ENCODE measurements at regions not wholly inside any gene's neighbourhood (a gene's known extent, or its start where the extent isn't known, plus 50 kb on each side); places are given as distances from the start of the nearest gene placed in this dataset.

- Histone ChIP-seq H3K4me1 (ENCODE audit: insufficient read depth, insufficient read length) (no peaks in the 10 kb centered on the region), H3K9ac (ENCODE audit: insufficient read length, low read depth) (no peak overlapping the region), H3K27me3 (ENCODE audit: insufficient read depth, insufficient read length) (no peaks in the 10 kb centered on the region), H3K4me3 (ENCODE audit: insufficient read length, low read depth) (no peak overlapping the region), H3K36me3 (ENCODE audit: insufficient read depth, insufficient read length, low read length) (no peaks in the 10 kb centered on the region), H3K9me3 (ENCODE audit: insufficient read depth, low read length) (no peaks in the 10 kb centered on the region)
- no peak for DNase-seq (ENCODE audit: low read depth, low spot score)
- TF ChIP-seq SUZ12 (IDR thresholded peaks at IDR 0.05; ENCODE audit: extremely low read depth, insufficient read depth, insufficient read length) (no peak), YY1 (IDR thresholded peaks at IDR 0.05; ENCODE audit: insufficient read depth, insufficient read length) (no peak), ZNF274 (IDR thresholded peaks at IDR 0.05; ENCODE audit: low read depth, low read length) (no peak)
These were observed 450.1 kb downstream of the COL12A1 start for GRCh38 chr6:74755778-74756177.

GRCh38 chr6:74755196-74755595 lies 450.7 kb downstream of the COL12A1 start:
- no peak overlapping the region for H3K9ac ChIP-seq (ENCODE audit: insufficient read length, low read depth)
- H3K27me3 ChIP-seq (ENCODE audit: insufficient read depth, insufficient read length), result no peaks in the 10 kb centered on the region
- no peaks in the 10 kb centered on the region for H3K4me1 ChIP-seq (ENCODE audit: insufficient read depth, insufficient read length)
- no peak overlapping the region for H3K4me3 ChIP-seq (ENCODE audit: insufficient read length, low read depth)
- no peaks in the 10 kb centered on the region for H3K36me3 ChIP-seq (ENCODE audit: insufficient read depth, insufficient read length, low read length)
- no peak for DNase-seq (ENCODE audit: low read depth, low spot score)
- TF ChIP-seq ZNF274 (IDR thresholded peaks at IDR 0.05; ENCODE audit: low read depth, low read length), result no peak
- TF ChIP-seq YY1 (IDR thresholded peaks at IDR 0.05; ENCODE audit: insufficient read depth, insufficient read length), result no peak
- TF ChIP-seq SUZ12 (IDR thresholded peaks at IDR 0.05; ENCODE audit: extremely low read depth, insufficient read depth, insufficient read length), result no peak
- no peaks in the 10 kb centered on the region for H3K9me3 ChIP-seq (ENCODE audit: insufficient read depth, low read length)

- no peak overlapping the region for H3K9ac ChIP-seq (ENCODE audit: insufficient read length, low read depth)
- H3K4me3 ChIP-seq (ENCODE audit: insufficient read length, low read depth), result no peak overlapping the region
- H3K9me3 ChIP-seq (ENCODE audit: insufficient read depth, low read length), result no peaks in the 10 kb centered on the region
- no peaks in the 10 kb centered on the region for H3K4me1 ChIP-seq (ENCODE audit: insufficient read depth, insufficient read length)
- H3K36me3 ChIP-seq (ENCODE audit: insufficient read depth, insufficient read length, low read length), result no peaks in the 10 kb centered on the region
- DNase-seq (ENCODE audit: low read depth, low spot score), result no peak
- no peak for TF ChIP-seq ZNF274 (IDR thresholded peaks at IDR 0.05; ENCODE audit: low read depth, low read length)
- no peak for TF ChIP-seq SUZ12 (IDR thresholded peaks at IDR 0.05; ENCODE audit: extremely low read depth, insufficient read depth, insufficient read length)
- no peak for TF ChIP-seq YY1 (IDR thresholded peaks at IDR 0.05; ENCODE audit: insufficient read depth, insufficient read length)
- H3K27me3 ChIP-seq (ENCODE audit: insufficient read depth, insufficient read length), result no peaks in the 10 kb centered on the region
These were observed 451.8 kb downstream of the COL12A1 start for GRCh38 chr6:74753883-74754600.

DNA sequence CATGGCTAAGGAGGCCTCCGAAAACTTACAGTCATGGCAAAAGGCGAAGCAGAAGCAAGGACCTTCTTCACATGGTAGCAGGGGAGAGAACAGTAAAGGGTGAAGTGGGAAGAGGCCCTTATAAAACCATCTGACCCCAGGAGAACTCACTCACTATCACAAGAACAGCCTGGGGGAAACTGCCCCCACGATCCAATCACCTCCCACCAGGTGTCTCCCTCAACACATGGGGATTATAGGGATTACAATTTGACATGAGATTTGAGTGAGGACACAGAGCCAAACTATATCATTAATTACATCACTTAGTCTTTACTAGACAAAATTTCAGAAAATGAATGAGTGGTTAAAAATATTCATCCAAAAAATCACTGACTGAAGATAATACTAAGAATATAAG lies 453.6 kb downstream of the COL12A1 start:
- no peak overlapping the region for H3K9ac ChIP-seq (ENCODE audit: insufficient read length, low read depth)
- no peak overlapping the region for H3K4me3 ChIP-seq (ENCODE audit: insufficient read length, low read depth)
- H3K9me3 ChIP-seq (ENCODE audit: insufficient read depth, low read length), result no peaks in the 10 kb centered on the region
- no peak for DNase-seq (ENCODE audit: low read depth, low spot score)
- H3K27me3 ChIP-seq (ENCODE audit: insufficient read depth, insufficient read length), result no peaks in the 10 kb centered on the region
- H3K4me1 ChIP-seq (ENCODE audit: insufficient read depth, insufficient read length), result no peaks in the 10 kb centered on the region
- TF ChIP-seq ZNF274 (IDR thresholded peaks at IDR 0.05; ENCODE audit: low read depth, low read length), result no peak
- TF ChIP-seq YY1 (IDR thresholded peaks at IDR 0.05; ENCODE audit: insufficient read depth, insufficient read length), result no peak
- TF ChIP-seq SUZ12 (IDR thresholded peaks at IDR 0.05; ENCODE audit: extremely low read depth, insufficient read depth, insufficient read length), result no peak
- no peaks in the 10 kb centered on the region for H3K36me3 ChIP-seq (ENCODE audit: insufficient read depth, insufficient read length, low read length)

DNA sequence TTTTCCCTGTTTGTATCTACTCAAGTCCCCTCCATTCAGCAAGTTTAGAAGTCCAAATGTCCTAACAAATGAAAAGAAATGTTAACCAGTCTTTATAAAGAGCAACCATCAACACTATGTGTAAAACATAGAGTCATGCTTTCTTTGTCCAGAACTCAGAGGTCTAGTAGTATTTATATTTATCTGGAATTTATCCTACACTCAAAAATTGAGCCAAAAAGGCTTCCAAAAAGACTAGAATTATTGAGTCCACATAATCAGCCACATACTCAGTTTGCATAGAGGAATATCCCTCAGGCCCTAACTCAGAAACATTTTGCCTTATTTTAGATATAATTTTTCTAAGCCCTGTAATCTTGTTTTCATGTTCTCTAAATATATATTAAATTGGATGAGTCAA lies 455.0 kb downstream of the COL12A1 start:
- no peak for TF ChIP-seq YY1 (IDR thresholded peaks at IDR 0.05; ENCODE audit: insufficient read depth, insufficient read length)
- no peak for TF ChIP-seq SUZ12 (IDR thresholded peaks at IDR 0.05; ENCODE audit: extremely low read depth, insufficient read depth, insufficient read length)
- no peak for TF ChIP-seq ZNF274 (IDR thresholded peaks at IDR 0.05; ENCODE audit: low read depth, low read length)
- Histone ChIP-seq H3K4me3 (ENCODE audit: insufficient read length, low read depth) (no peak overlapping the region), H3K9me3 (ENCODE audit: insufficient read depth, low read length) (no peaks in the 10 kb centered on the region), H3K36me3 (ENCODE audit: insufficient read depth, insufficient read length, low read length) (no peaks in the 10 kb centered on the region), H3K27me3 (ENCODE audit: insufficient read depth, insufficient read length) (no peaks in the 10 kb centered on the region), H3K9ac (ENCODE audit: insufficient read length, low read depth) (no peak overlapping the region), H3K4me1 (ENCODE audit: insufficient read depth, insufficient read length) (no peaks in the 10 kb centered on the region)
- no peak for DNase-seq (ENCODE audit: low read depth, low spot score)

GRCh38 chr6:74749211-74750147 lies 456.4 kb downstream of the COL12A1 start:
- Histone ChIP-seq H3K4me3 (ENCODE audit: insufficient read length, low read depth) (no peak overlapping the region), H3K9me3 (ENCODE audit: insufficient read depth, low read length) (no peaks in the 10 kb centered on the region)

DNA sequence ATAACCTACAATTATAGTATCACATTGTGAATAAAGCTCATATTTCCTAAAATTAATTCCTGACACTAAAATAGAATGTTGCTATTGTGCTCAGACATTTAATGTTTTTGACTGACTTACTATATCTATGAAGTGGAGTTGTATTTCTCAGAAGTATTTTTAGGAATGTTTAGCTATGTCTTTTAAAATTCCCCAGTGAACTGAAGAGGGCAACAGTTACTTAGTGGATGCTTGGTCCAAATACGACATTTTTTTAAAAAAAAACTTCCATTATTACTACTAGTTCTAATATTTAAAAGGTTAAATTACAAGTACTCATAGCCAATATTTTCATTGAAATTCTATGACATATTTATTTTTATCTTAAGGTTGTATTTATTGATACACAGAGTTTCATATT lies 460.2 kb downstream of the COL12A1 start:
- TF ChIP-seq SUZ12 (IDR thresholded peaks at IDR 0.05; ENCODE audit: extremely low read depth, insufficient read depth, insufficient read length), result no peak
- Histone ChIP-seq H3K4me3 (ENCODE audit: insufficient read length, low read depth) (no peak overlapping the region), H3K27me3 (ENCODE audit: insufficient read depth, insufficient read length) (no peaks in the 10 kb centered on the region), H3K9ac (ENCODE audit: insufficient read length, low read depth) (no peak overlapping the region), H3K4me1 (ENCODE audit: insufficient read depth, insufficient read length) (no peaks in the 10 kb centered on the region), H3K36me3 (ENCODE audit: insufficient read depth, insufficient read length, low read length) (no peaks in the 10 kb centered on the region), H3K9me3 (ENCODE audit: insufficient read depth, low read length) (no peaks in the 10 kb centered on the region)
- no peak for DNase-seq (ENCODE audit: low read depth, low spot score)

More at GRCh38 chr6:74749211-74750147, 456.4 kb downstream of the COL12A1 start:
- no peaks in the 10 kb centered on the region for H3K36me3 ChIP-seq (ENCODE audit: insufficient read depth, insufficient read length, low read length)
- DNase-seq (ENCODE audit: low read depth, low spot score), result no peak
- no peaks in the 10 kb centered on the region for H3K4me1 ChIP-seq (ENCODE audit: insufficient read depth, insufficient read length)
- no peak overlapping the region for H3K9ac ChIP-seq (ENCODE audit: insufficient read length, low read depth)
- no peaks in the 10 kb centered on the region for H3K27me3 ChIP-seq (ENCODE audit: insufficient read depth, insufficient read length)
- TF ChIP-seq YY1 (IDR thresholded peaks at IDR 0.05; ENCODE audit: insufficient read depth, insufficient read length) (no peak), SUZ12 (IDR thresholded peaks at IDR 0.05; ENCODE audit: extremely low read depth, insufficient read depth, insufficient read length) (no peak), ZNF274 (IDR thresholded peaks at IDR 0.05; ENCODE audit: low read depth, low read length) (no peak)

Data from NT2/D1 (cell line).